Suprapubic skin (tissue), 3 donors: ENCODE measurements at regions not wholly inside any gene's neighbourhood (a gene's known extent, or its start where the extent isn't known, plus 50 kb on each side); places are given as distances from the start of the nearest gene placed in this dataset.

ENCODE experiments used
- CTCF ChIP-seq, 2 donors: fragments of 200-600 bp in 1 of 2; fragments of 450-650 bp in 1 of 2; sonication (generic) in 1 of 2; IDR thresholded peaks; one replicate each; pipeline ENCODE4 v1.5.1; 2016 to 2019; ENCODE audit warnings: antibody characterized with exemption in 2 of 2, mild to moderate bottlenecking in 1 of 2, moderate library complexity in 1 of 2
- EP300 ChIP-seq: sonication (generic); formaldehyde crosslinking; IDR thresholded peaks from one replicate; pipeline ENCODE4 v1.6.1; 2017; ENCODE audit warnings: antibody characterized with exemption
- POLR2A ChIP-seq, 2 donors: fragments of 450-650 bp; IDR thresholded peaks; one replicate each; pipeline ENCODE4 v1.6.1; 2017; ENCODE audit warnings: antibody characterized with exemption in 2 of 2, mild to moderate bottlenecking in 2 of 2, moderate library complexity in 2 of 2

GRCh38 chr3:175868626-175869025, 1009.5 kb downstream of the NAALADL2 start:
- no peak for TF ChIP-seq CTCF (IDR thresholded peaks at IDR 0.05)
- no peak for TF ChIP-seq POLR2A (IDR thresholded peaks at IDR 0.05)
- no peak for TF ChIP-seq EP300
